OCI-LY1 (cell line): ENCODE measurements at regions not wholly inside any gene's neighbourhood (a gene's known extent, or its start where the extent isn't known, plus 50 kb on each side); places are given as distances from the start of the nearest gene placed in this dataset.

ENCODE experiments used
- H2AFZ ChIP-seq: fragments of 200-600 bp; sonication (generic), shearing (Covaris generic); 2 replicates; pipeline ENCODE4 v1.6.0; 2014; ENCODE audit warnings: antibody characterized with exemption, mild to moderate bottlenecking, low read length
- H3F3A ChIP-seq: fragments of 200-600 bp; sonication (generic), shearing (Covaris generic); 2 replicates; pipeline ENCODE4 v1.6.0; 2014; ENCODE audit warnings: mild to moderate bottlenecking, antibody characterized with exemption, low read length, moderate library complexity; ENCODE audit not compliant: insufficient read depth
- H3K27ac ChIP-seq: fragments of 200-600 bp; sonication (generic); 2 replicates; pipeline ENCODE4 v1.5.1; 2014; ENCODE audit warnings: low read length, mixed run types, mild to moderate bottlenecking, low read depth; ENCODE audit not compliant: poor library complexity, severe bottlenecking
- H3K27me3 ChIP-seq: fragments of 200-600 bp; sonication (generic); 2 replicates; pipeline ENCODE4 v1.6.0; 2014; ENCODE audit warnings: antibody characterized with exemption, mild to moderate bottlenecking, low read length, moderate library complexity; ENCODE audit not compliant: insufficient read depth
- H3K36me3 ChIP-seq: fragments of 200-600 bp; sonication (generic); 2 replicates; pipeline ENCODE4 v1.6.1; 2014; ENCODE audit warnings: mild to moderate bottlenecking, antibody characterized with exemption, low read length, moderate library complexity, mixed read lengths; ENCODE audit not compliant: insufficient read depth
- H3K4me1 ChIP-seq: fragments of 200-600 bp; sonication (generic); 2 replicates; pipeline ENCODE4 v1.5.1; 2014; ENCODE audit warnings: mild to moderate bottlenecking, low read length, moderate library complexity; ENCODE audit not compliant: insufficient read depth, severe bottlenecking
- H3K4me2 ChIP-seq: fragments of 200-600 bp; sonication (generic), shearing (Covaris generic); 2 replicates; pipeline ENCODE4 v1.6.1; 2014; ENCODE audit warnings: low read length
- H3K4me3 ChIP-seq: fragments of 200-600 bp; sonication (generic); 2 replicates; pipeline ENCODE4 v1.5.1; 2014; ENCODE audit warnings: low read length, low read depth, mild to moderate bottlenecking, mixed read lengths; ENCODE audit not compliant: poor library complexity, severe bottlenecking
- H3K79me2 ChIP-seq: fragments of 200-600 bp; shearing (Covaris generic); 2 replicates; pipeline ENCODE4 v1.6.1; 2016; ENCODE audit warnings: mixed run types, low read length, mixed read lengths; ENCODE audit not compliant: insufficient read depth
- H3K9ac ChIP-seq: fragments of 200-600 bp; sonication (generic), shearing (Covaris generic); 2 replicates; pipeline ENCODE4 v1.6.1; 2014; ENCODE audit warnings: mild to moderate bottlenecking, low read length, mixed read lengths
- H3K9me2 ChIP-seq: fragments of 200-600 bp; sonication (generic), shearing (Covaris generic); 2 replicates; pipeline ENCODE4 v1.6.1; 2014; ENCODE audit warnings: low read depth, mild to moderate bottlenecking, low read length, mixed read lengths
- H3K9me3 ChIP-seq: fragments of 200-600 bp; shearing (Covaris generic); 2 replicates; pipeline ENCODE4 v1.6.1; 2014; ENCODE audit warnings: low read length, mixed read lengths
- H4K20me1 ChIP-seq: fragments of 200-600 bp; sonication (generic), shearing (Covaris generic); 2 replicates; pipeline ENCODE4 v1.6.0; 2016; ENCODE audit warnings: mild to moderate bottlenecking, low read length; ENCODE audit not compliant: insufficient read depth
- CTCF ChIP-seq: fragments of 200-600 bp; sonication (generic), shearing (Covaris generic); IDR thresholded peaks from 2 replicates; pipeline ENCODE4 v1.5.1; 2017; ENCODE audit warnings: mild to moderate bottlenecking, antibody characterized with exemption, low read length, moderate library complexity, mixed read lengths
- EZH2 ChIP-seq: fragments of 200-600 bp; sonication (generic), shearing (Covaris generic); IDR thresholded peaks from 2 replicates; pipeline ENCODE4 v1.8.0; 2017; ENCODE audit warnings: borderline replicate concordance, mixed run types, mild to moderate bottlenecking, antibody characterized with exemption, low read length, moderate library complexity, mixed read lengths

- no peak overlapping the region for H2AFZ ChIP-seq
- no peak overlapping the region for H3K27ac ChIP-seq
- no peaks in the 10 kb centered on the region for H3K9me3 ChIP-seq
- H3K4me1 ChIP-seq, result no peaks in the 10 kb centered on the region
- H3K4me3 ChIP-seq, result no peak overlapping the region
- H3K36me3 ChIP-seq, result no peaks in the 10 kb centered on the region
- no peak overlapping the region for H3K9ac ChIP-seq
- no peaks in the 10 kb centered on the region for H3K79me2 ChIP-seq
- H3F3A ChIP-seq, result no peaks in the 10 kb centered on the region
- no peaks in the 10 kb centered on the region for H4K20me1 ChIP-seq
- H3K4me2 ChIP-seq, result no peak overlapping the region
- H3K9me2 ChIP-seq, result no peaks in the 10 kb centered on the region
- no peaks in the 10 kb centered on the region for H3K27me3 ChIP-seq
- TF ChIP-seq EZH2, result no peak
Measured at GRCh38 chr1:232372431-232372830, 257.5 kb downstream of the SIPA1L2 start.

DNA sequence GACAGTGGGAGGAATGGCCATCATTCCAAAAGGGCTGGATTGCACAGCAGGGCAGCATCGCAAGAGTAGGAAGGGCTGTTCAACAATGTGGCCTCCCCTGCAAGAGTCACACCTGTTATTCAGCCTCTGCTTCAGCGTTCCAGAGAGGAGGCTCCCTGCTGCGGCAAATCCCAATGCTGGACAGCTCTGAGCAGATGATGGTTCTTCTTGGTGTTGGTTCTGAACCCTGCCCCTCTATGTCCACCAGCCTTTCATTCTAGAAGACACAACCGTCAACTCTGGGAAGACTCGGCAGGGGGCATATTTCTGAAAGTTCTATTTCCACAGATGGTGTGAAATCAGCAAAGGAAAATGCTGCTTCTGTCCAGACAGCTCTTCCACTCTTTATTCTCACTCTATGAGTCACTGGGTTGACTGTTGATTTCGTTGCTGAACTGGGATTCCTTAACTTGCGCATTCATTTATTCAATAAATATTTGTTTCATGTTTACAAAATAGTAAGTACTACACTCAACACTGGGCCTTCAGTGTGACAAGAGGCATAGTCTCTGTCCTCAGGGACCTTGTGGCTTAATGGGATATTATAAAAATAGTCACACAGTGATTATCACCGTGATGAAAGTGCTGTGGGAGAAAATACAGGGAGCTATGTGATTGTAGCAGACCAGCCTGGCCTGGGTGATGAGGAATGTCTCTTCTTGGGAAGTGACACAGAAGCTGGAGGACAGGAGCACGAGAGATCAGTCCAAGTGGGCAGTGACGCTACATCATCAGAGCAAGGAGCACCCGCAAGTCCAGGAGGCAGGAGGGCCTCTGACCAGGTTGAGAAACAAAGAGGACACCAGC, 260.3 kb downstream of the SIPA1L2 start:
- TF ChIP-seq CTCF, result no peak
- TF ChIP-seq EZH2, result no peak
- Histone ChIP-seq H3K27ac (no peak overlapping the region), H3K36me3 (no peaks in the 10 kb centered on the region), H3K4me2 (no peak overlapping the region), H4K20me1 (no peaks in the 10 kb centered on the region), H3K9me3 (no peaks in the 10 kb centered on the region), H2AFZ (no peak overlapping the region), H3K4me3 (no peak overlapping the region), H3F3A (no peaks in the 10 kb centered on the region), H3K9me2 (no peaks in the 10 kb centered on the region), H3K27me3 (no peaks in the 10 kb centered on the region), H3K79me2 (no peaks in the 10 kb centered on the region), H3K4me1 (no peaks in the 10 kb centered on the region), H3K9ac (no peak overlapping the region)

- Histone ChIP-seq H3K9ac (no peak overlapping the region), H3K9me3 (no peaks in the 10 kb centered on the region), H3K79me2 (no peaks in the 10 kb centered on the region), H3K9me2 (no peaks in the 10 kb centered on the region), H3K36me3 (no peaks in the 10 kb centered on the region), H2AFZ (no peak overlapping the region), H3K4me2 (no peak overlapping the region), H3K27me3 (no peaks in the 10 kb centered on the region), H3K27ac (no peak overlapping the region), H3F3A (no peaks in the 10 kb centered on the region), H3K4me1 (no peaks in the 10 kb centered on the region), H4K20me1 (no peaks in the 10 kb centered on the region), H3K4me3 (no peak overlapping the region)
- TF ChIP-seq CTCF (no peak), EZH2 (no peak)
Measured at GRCh38 chr1:232368821-232369321, 261.1 kb downstream of the SIPA1L2 start.
